ENCODE measurements at regions not wholly inside any gene's neighbourhood (a gene's known extent, or its start where the extent isn't known, plus 50 kb on each side); places are given as distances from the start of the nearest gene placed in this dataset.
"Not testable (repeated sequence)": the region's sequence is repeated elsewhere in the genome, so short reads cannot be mapped to it uniquely, and the experiment has no call there.

DNA sequence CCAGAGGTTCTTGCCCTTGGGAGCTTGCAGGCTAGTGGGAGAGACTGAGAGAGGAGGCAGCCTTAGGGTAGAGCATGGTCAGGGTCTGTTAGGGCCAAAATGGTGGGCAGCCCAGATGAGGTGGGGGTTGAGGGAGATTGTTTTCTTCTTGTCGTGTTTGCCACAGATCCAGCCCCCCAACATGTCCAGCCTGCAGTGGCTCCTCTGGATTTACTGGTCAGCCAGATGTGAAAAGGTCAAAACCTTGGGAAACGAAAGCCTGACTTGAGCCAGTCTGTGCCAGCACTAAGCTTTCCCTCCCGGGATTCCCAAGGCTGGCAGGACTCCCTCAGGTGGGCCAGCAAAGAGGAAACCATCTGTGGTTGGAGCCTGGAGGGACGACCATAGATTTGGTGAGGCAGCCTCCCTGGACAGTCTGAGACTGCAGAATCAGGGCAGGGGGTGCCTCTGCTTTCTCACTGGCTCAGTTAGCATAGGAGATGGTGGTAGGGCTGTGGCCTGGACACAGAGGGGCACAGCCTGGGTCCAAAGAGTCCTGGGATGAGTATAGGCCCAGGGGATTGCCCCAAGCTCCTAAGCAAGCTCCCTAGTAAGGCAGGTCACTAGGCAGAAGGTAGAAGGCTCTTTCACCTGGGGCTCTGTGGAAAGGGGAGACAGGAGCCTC is 51.2 kb upstream of the PRR23C start:
- intact Hi-C loops (cut with micrococcal nuclease): no loop called here

DNA sequence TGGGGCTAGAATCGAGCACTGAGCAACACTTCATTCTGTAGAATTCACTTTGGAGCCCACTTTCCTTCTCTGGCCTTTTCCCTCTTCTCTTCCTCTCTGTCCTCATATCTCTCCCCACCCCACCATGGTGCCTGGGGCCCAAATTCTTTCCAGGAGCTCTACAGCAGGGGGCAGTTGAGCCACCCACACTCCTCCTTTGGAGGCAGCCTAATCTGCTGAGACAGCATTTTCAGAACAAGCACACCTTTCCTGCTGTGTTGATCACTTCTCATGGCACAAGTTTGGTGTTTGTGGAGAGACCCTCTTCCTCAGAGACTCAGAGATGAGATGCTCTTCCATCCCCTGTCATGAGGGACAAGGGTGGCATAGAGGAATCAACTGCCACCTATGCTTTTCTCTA is 52.0 kb upstream of the PRR23C start:
- intact Hi-C loops (cut with micrococcal nuclease): no loop called here

DNA sequence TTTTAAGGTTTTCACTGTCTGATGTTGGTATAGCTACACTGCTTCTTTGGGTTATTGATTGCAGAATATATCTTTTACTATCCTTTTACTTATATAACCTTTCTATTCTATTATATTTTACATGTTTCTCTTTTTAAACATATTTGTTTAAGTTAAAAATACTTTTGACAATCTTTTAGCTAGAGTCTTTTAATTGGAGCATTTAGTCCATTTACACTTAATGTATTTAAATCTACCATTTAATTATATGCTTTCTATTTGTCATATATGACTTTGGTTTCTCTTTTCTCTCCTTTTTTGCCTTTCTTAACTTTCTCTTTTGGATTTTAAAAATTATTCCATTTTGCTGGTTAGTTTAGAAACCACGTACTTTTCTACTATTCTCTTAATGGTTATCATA is 53.7 kb upstream of the PRR23C start:
- intact Hi-C loops (cut with micrococcal nuclease): no loop called here

DNA sequence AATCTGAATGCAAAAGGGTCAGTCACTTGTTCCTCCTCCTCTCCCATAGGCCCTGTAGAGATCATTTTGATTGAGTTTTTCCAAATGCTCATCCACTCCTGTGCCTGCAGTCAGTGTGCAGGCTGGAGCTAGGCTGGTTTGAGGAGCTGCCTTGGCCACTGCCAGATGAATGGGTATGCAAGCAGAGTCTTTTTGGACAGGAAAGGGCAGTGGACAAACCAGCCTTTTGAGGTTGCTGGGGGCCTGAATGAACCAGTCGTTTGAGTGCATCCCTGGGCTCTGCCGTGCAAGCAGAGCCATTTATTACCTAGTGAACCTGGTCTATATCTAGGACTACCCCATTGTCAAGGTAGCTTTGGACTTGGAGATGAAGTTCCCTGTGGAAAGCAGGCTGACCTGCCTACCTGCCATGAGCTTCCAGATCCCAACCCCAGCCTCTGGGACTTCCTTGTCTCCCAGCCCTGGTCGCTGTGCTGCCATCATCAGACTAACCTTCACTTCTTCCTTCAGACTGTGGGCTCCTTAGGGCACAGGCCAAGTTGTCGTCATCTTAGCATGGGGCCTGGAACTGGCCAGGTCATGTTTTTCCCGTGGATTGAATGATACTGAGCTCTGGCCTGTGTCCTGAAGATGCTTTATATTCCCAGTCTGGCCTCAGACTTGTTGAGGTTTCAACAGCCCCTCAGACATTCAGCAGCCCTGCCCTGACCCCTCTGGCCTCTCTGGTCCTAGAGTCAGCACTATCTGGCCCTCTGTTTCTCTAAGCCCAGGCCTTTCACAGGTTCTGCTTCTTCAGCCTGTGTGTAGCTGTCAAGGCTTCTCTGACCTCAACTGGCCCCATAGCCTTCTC is 55.5 kb upstream of the PRR23C start:
- intact Hi-C loops (cut with micrococcal nuclease): loop anchor here (10.0 kb wide), 1 partner anchor 155 kb away; the partner anchor contains the start of genes FOXL2 and FOXL2NB

- intact Hi-C loops (cut with micrococcal nuclease): loop anchor here (10.0 kb wide), 1 partner anchor 156 kb away; the partner anchor contains the start of genes FOXL2 and FOXL2NB
Observed at GRCh38 chr3:139100821-139101220, 56.1 kb upstream of the PRR23C start.

DNA sequence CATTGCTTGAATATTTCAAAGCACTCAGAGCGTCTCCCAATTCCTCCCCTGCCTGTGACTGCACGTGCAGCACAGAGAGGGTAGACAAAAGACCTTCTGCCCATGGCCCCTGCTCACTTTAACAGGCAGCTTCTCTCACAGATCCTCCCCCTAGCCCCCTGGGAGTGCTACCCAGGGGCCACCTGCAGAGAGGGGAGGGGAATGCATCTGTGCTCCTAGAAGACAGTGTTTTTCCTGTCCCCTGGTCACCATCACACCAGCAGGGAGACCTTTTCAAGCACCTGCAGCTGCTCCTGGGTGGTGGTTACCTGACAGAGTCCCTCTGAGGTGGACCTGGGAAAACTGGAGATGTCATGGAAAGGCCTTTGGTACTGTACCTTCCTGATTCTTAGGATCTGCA is 56.7 kb upstream of the PRR23C start:
- intact Hi-C loops (cut with micrococcal nuclease): loop anchor here (10.0 kb wide), 1 partner anchor 157 kb away; the partner anchor contains the start of genes FOXL2 and FOXL2NB

- intact Hi-C loops (cut with micrococcal nuclease): loop anchor here (10.0 kb wide), 1 partner anchor 159 kb away; the partner anchor contains the start of genes FOXL2 and FOXL2NB
Observed at GRCh38 chr3:139103484-139103883, 58.8 kb upstream of the PRR23C start.

DNA sequence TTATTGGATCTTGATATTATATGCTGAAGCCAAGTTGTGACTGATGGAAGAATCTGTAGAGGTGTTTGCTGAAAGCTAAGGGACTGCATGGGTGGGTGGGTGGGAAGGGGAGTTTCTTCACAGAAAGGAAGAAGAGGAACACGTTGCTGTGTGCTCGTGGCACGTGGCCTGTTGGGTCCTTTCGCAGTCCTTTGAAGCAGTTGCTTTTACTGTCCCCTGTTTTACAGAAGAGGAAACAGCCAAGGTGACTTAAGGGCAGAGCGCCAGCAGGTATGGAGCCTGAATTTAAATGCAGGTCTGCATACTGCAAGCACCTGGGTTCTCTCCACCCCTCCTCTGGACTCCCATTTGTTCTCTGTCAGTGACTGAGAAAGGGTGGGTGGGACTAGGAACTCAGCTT is 59.4 kb upstream of the PRR23C start:
- intact Hi-C loops (cut with micrococcal nuclease): loop anchor here (10.0 kb wide), 1 partner anchor 159 kb away; the partner anchor contains the start of genes FOXL2 and FOXL2NB

GRCh38 chr3:139105154-139105702 is 60.5 kb upstream of the PRR23C start:
- intact Hi-C loops (cut with micrococcal nuclease): loop anchor here (10.0 kb wide), 1 partner anchor 160 kb away; the partner anchor contains the start of genes FOXL2 and FOXL2NB

DNA sequence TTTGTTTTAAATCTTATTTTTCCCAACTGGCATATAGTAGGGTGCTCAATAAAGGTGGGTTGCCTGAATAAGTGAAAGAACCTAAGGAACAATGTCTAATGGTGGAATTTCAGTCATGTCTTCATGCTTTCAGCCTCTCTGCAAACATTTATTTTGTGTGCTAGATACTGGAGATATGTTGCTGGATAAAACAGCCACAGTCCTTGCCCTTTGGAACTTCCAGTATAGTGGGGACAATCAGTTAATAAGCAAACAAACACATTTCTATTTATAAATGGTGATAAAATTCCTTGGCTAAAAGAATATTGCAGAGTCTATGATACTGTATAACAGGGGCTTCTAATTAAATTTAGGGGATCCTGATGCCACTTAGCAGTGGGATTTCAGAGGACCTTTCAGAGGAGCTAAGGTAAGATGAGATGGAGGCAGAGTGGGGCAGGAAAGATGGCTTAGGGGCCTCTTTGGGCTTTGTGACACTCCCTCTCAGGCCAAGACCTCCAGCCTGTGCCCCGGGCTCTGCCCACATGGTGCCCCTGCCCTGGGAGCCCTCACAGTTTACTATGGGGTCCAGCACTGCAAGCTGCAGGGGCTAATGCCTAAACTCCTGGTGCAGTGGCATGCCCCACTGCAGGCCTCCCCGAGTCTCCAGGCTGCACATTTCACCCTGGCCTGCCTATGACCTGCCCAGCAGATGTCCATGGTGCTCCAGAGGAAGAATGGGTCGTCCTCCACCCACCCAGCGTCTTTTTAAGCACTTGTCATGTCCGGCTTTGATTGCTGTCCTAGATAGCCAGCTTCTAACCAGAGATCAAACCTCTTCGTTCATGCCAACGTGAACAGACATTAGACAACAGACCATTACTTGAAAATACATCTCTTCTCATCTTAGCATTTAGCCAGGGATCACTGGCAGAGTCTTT is 61.6 kb upstream of the PRR23C start:
- intact Hi-C loops (cut with micrococcal nuclease): loop anchor here (10.0 kb wide), 1 partner anchor 161 kb away; the partner anchor contains the start of genes FOXL2 and FOXL2NB

DNA sequence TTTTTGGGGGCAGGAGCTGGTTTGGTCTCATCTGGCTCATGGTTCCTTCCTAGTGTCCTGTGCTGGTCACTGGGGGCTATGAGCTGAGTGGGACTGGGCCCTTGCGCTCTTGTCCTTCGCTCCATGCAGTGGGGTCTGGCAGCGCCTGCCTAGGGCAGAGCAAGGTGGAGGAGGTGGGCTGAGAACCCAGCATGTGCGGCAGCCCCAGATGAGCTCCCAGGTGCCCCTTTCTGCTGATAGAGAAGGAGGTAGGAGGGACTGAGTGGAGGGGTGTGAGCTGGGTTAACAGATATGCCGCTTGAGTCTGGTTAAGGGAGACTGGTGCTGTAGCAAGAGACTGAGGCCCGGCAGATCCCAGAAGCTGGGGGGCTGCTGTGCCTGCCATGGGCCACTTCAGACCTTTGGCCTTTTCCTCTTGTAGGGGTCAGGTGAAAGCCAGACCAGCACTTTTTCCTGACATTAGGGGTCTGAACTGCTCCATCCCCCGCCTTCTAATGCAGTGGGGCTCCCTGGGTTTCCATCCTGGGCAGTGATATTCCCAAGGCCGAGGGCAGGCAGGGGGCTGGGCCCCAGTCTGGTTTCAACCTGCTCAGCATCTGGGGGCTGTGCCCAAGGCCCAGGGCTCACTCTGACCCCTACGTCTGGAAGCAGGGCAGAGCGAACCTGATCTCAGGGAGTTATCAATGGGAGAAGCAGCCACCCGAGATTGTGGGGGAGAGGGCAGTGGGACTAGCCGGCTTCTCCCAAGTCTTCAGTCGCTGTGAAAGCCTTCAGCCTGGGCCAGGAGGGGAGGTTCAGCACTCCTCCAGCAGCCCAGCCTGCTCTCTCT is 62.9 kb upstream of the PRR23C start:
- intact Hi-C loops (cut with micrococcal nuclease): loop anchor here (10.0 kb wide), 1 partner anchor 163 kb away; the partner anchor contains the start of genes FOXL2 and FOXL2NB

- intact Hi-C loops (cut with micrococcal nuclease): loop anchor here (10.0 kb wide), 1 partner anchor 164 kb away; the partner anchor contains the start of genes FOXL2 and FOXL2NB
Observed at GRCh38 chr3:139108253-139108969, 63.7 kb upstream of the PRR23C start.

DNA sequence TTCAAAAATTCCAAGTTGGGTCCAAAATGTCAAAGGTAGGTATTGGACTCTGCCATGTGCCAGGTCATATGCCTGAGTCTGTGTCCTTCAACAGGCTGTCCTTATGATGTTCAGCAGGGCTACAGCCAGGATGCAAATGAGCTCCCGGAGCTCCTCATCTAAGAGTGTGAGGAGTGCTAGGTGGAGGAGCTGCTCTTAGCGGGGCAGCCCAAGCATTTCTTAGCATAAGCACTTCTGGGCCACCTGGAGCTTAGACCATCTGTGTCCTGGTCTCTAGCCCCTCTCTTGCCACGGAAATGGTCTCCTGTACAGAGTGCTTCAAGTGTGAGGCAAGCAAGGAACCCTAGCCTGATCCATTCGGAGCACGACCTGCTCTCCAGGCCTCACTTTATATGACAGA is 64.6 kb upstream of the PRR23C start:
- intact Hi-C loops (cut with micrococcal nuclease): loop anchor here (10.0 kb wide), 1 partner anchor 164 kb away; the partner anchor contains the start of genes FOXL2 and FOXL2NB

GRCh38 chr3:139110072-139110830 is 65.6 kb upstream of the PRR23C start:
- intact Hi-C loops (cut with micrococcal nuclease): no loop called here

DNA sequence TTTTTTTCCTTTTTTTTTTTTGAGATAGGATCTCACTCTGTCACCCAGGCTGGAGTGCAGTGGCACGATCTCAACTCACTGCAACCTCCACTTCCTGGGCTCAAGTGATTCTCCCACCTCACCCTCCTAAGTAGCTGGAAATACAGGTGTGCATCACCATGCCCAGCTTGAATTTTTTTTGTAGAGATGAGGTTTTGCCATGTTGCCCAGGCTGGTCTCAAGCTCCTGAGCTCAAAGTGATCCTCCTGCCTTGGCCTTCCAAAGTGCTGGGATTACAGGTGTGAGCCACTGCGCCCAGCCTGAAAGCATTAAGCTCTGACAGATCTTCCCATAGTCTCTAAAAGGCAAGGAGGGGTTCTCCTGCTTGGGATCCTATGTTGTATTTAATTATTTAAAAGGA is 66.2 kb upstream of the PRR23C start:
- intact Hi-C loops (cut with micrococcal nuclease): not testable (repeated sequence)

- intact Hi-C loops (cut with micrococcal nuclease): loop anchor here (2.0 kb wide), 2 partner anchors 91 to 217 kb away; no protein-coding TSS in a partner anchor
Observed at GRCh38 chr3:139111392-139112229, 66.9 kb upstream of the PRR23C start.

DNA sequence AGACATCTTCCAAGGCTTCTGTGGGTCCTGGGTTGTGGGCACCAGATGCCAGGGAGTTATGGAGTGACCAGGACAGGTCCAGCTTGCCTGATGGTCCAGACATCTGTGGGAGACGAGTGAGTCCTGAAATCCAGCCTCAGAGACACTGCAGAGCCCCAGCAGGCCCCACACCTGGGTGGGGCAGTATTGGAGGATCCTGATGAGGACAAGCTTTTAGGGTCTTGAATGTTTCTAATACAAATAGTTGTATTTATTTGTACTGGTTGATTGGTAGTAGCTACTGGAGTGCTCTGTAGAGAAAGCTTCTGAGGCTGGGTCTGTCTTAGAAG is 67.5 kb upstream of the PRR23C start:
- intact Hi-C loops (cut with micrococcal nuclease): loop anchor here (2.0 kb wide), 2 partner anchors 91 to 217 kb away; no protein-coding TSS in a partner anchor
